CD4-positive, alpha-beta T cell treated with Interleukin-4 for 1 hour (primary cell): ENCODE measurements at regions not wholly inside any gene's neighbourhood (a gene's known extent, or its start where the extent isn't known, plus 50 kb on each side); places are given as distances from the start of the nearest gene placed in this dataset.

Experiments used
- DNase-seq, 2 donors: peaks; one replicate each; pipeline ENCODE4 v3.0.0-alpha.2; 2020 to 2022

- no peak for DNase-seq
Observed at GRCh38 chr1:173426057-173426456, 51.1 kb upstream of the PRDX6 start.

DNA sequence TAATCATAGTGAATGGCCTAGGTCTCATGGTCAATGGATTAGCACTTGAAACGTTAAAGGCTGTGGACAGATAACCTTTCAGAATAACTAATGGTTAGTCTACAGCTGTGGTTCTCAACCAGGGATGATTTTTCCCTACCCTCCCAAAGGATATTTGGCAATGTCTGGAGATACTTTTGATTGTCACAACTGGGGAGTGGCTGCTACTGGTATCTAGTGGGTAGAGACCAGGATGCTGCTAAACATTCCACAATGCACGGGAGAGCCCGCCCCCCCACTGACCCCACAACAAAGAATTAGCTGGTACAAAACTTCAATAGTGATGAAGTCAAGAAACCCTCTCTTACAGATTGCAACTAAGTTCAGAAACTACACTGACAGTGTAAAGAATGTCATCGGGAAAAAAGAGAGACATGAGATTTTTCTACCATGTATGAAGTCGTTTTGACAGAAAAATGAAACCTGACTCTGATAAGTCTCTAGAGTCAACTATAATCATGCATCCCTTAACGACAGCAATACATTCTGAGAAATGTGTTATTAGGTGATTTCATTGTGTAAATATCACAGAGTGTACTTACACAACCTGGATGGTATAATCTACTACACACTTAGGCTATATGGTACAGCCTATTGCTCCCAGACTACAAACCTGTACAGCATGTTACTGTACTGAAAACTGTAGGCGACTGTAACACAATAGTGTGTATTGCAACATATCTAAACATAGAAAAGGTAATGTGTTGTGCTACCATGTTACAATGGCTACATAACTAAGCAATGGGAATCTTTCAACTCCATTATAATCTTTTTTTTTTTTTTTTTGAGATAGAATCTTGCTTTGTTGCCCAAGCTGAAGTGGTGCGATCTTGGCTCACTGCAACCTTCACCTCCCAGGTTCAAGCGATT lies 49.7 kb upstream of the PRDX6 start:
- DNase-seq: no peak
